Ishikawa (cell line): ENCODE measurements at regions not wholly inside any gene's neighbourhood (a gene's known extent, or its start where the extent isn't known, plus 50 kb on each side); places are given as distances from the start of the nearest gene placed in this dataset.

Source experiments
- CEBPB ChIP-seq: IDR thresholded peaks from 2 replicates; pipeline ENCODE4 v1.6.1; 2012
- CREB1 ChIP-seq: IDR thresholded peaks from 2 replicates; pipeline ENCODE4 v1.6.1; 2012; ENCODE audit warnings: low read depth
- EGR1 ChIP-seq: IDR thresholded peaks from 2 replicates; pipeline ENCODE4 v1.6.1; 2012
- EP300 ChIP-seq: IDR thresholded peaks from 2 replicates; pipeline ENCODE4 v1.6.1; 2012; ENCODE audit warnings: borderline replicate concordance
- FOXM1 ChIP-seq: IDR thresholded peaks from 2 replicates; pipeline ENCODE4 v1.6.1; 2012; ENCODE audit warnings: low read depth, borderline replicate concordance
- NFIC ChIP-seq: IDR thresholded peaks from 2 replicates; pipeline ENCODE4 v1.6.1; 2012
- RAD21 ChIP-seq: IDR thresholded peaks from 2 replicates; pipeline ENCODE4 v1.6.1; 2012; ENCODE audit warnings: low read depth
- TAF1 ChIP-seq: IDR thresholded peaks from 2 replicates; pipeline ENCODE4 v1.6.1; 2012; ENCODE audit warnings: low read depth, mild to moderate bottlenecking
- TCF12 ChIP-seq: IDR thresholded peaks from 2 replicates; pipeline ENCODE4 v1.6.1; 2012; ENCODE audit warnings: low read depth
- TEAD4 ChIP-seq: IDR thresholded peaks from 2 replicates; pipeline ENCODE4 v1.6.1; 2012
- YY1 ChIP-seq: IDR thresholded peaks from 2 replicates; pipeline ENCODE4 v1.6.1; 2012; ENCODE audit warnings: low read depth
- ZBTB7A ChIP-seq: IDR thresholded peaks from 2 replicates; pipeline ENCODE4 v1.6.1; 2012; ENCODE audit warnings: low read depth
- TF ChIP-seq, protein P1 (sequence below): IDR thresholded peaks from 2 replicates; pipeline ENCODE4 v1.6.1; 2012; ENCODE audit warnings: low read depth, mild to moderate bottlenecking
- TF ChIP-seq, protein P2 (sequence below): IDR thresholded peaks from 2 replicates; pipeline ENCODE4 v1.6.1; 2012
- TF ChIP-seq, protein P3 (sequence below): IDR thresholded peaks from 2 replicates; pipeline ENCODE4 v1.6.1; 2012

DNA sequence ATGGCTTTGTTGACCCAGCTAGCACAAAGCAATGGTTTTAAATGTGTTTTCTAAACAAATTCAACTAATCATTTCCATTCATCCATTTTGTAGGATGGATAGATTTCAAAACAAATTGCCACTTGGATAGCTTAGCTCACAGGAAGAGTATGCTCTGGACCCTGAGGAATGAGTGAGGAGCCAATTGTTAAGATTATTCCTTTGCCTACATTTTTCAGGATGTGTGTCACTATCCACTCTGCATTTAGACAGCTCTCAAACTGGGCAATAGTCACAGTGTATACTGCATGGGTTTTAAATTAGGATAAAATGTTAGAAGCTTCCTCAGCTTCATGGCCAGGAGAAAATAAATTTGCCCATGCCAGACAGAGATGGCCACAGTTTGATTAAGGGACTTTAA lies 605.6 kb upstream of the TEX47 start:
- TF ChIP-seq, protein P1, sequence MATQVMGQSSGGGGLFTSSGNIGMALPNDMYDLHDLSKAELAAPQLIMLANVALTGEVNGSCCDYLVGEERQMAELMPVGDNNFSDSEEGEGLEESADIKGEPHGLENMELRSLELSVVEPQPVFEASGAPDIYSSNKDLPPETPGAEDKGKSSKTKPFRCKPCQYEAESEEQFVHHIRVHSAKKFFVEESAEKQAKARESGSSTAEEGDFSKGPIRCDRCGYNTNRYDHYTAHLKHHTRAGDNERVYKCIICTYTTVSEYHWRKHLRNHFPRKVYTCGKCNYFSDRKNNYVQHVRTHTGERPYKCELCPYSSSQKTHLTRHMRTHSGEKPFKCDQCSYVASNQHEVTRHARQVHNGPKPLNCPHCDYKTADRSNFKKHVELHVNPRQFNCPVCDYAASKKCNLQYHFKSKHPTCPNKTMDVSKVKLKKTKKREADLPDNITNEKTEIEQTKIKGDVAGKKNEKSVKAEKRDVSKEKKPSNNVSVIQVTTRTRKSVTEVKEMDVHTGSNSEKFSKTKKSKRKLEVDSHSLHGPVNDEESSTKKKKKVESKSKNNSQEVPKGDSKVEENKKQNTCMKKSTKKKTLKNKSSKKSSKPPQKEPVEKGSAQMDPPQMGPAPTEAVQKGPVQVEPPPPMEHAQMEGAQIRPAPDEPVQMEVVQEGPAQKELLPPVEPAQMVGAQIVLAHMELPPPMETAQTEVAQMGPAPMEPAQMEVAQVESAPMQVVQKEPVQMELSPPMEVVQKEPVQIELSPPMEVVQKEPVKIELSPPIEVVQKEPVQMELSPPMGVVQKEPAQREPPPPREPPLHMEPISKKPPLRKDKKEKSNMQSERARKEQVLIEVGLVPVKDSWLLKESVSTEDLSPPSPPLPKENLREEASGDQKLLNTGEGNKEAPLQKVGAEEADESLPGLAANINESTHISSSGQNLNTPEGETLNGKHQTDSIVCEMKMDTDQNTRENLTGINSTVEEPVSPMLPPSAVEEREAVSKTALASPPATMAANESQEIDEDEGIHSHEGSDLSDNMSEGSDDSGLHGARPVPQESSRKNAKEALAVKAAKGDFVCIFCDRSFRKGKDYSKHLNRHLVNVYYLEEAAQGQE = no peak
- TF ChIP-seq TAF1 (no peak), FOXM1 (no peak)

DNA sequence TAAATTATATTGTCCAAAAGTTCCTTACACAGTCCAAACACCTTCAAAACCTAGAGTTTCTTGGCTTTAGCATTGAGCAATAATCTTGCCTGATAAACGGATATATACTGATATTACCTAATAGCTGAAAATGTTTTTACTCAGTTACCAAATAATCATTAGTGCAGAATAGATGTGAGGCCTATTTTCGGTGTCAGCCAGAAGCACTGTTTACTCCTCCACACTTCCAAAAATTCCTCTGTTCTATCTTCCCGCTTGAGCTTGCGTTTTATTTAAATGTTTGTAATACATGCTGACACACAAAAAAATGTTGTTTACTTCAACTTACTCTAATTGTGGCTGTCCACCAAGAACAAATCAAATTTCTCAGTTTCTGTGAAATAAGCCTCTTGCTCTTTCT lies 606.2 kb upstream of the TEX47 start:
- TF ChIP-seq TCF12 (no peak), EGR1 (no peak), CEBPB (no peak), FOXM1 (no peak), EP300 (no peak), YY1 (no peak)
- TF ChIP-seq, protein P2, sequence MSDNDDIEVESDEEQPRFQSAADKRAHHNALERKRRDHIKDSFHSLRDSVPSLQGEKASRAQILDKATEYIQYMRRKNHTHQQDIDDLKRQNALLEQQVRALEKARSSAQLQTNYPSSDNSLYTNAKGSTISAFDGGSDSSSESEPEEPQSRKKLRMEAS = no peak
- TF ChIP-seq, protein P1 = no peak

- TF ChIP-seq EGR1 (no peak), RAD21 (no peak), NFIC (no peak), FOXM1 (no peak), TCF12 (no peak), ZBTB7A (no peak), YY1 (no peak), CREB1 (no peak), EP300 (no peak), CEBPB (no peak), TEAD4 (no peak), TAF1 (no peak)
- TF ChIP-seq, protein P3, sequence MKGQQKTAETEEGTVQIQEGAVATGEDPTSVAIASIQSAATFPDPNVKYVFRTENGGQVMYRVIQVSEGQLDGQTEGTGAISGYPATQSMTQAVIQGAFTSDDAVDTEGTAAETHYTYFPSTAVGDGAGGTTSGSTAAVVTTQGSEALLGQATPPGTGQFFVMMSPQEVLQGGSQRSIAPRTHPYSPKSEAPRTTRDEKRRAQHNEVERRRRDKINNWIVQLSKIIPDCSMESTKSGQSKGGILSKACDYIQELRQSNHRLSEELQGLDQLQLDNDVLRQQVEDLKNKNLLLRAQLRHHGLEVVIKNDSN = no peak
- TF ChIP-seq, protein P1 = no peak
- TF ChIP-seq, protein P2 = no peak
Measured at GRCh38 chr7:89451911-89452310, 656.4 kb upstream of the TEX47 start.

DNA sequence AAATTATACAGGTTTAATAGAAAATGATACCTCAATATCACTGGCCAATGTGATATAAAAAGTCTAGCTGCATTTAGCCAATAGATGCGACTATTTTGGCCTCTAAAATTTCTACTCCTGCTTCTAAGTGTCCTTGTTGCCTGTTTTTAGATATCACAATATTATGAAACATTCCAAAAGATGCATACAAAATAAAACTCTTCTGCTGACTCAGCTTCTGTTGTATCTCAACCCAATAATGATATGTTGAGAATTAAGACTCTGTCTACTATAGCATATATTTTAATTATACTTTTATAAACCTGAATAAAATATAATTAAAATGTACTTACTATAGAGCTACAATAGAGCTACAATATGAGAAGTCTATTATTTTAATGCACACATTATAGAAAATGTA lies 661.0 kb upstream of the TEX47 start:
- no peak for TF ChIP-seq TAF1
- TF ChIP-seq EGR1 = no peak
- TF ChIP-seq CREB1 = no peak
- no peak for TF ChIP-seq EP300
- no peak for TF ChIP-seq RAD21
- TF ChIP-seq TCF12 = no peak
- TF ChIP-seq YY1 = no peak
- no peak for TF ChIP-seq FOXM1

GRCh38 chr7:89458114-89458513 lies 662.6 kb upstream of the TEX47 start:
- TF ChIP-seq CEBPB (no peak), NFIC (no peak), TAF1 (no peak), RAD21 (no peak), TEAD4 (no peak), YY1 (no peak), EGR1 (no peak), ZBTB7A (no peak)
- TF ChIP-seq, protein P1 = no peak
